LoVo (cell line): ENCODE measurements at regions not wholly inside any gene's neighbourhood (a gene's known extent, or its start where the extent isn't known, plus 50 kb on each side); places are given as distances from the start of the nearest gene placed in this dataset.
"Not testable (repeated sequence)": the region's sequence is repeated elsewhere in the genome, so short reads cannot be mapped to it uniquely, and the experiment has no call there.

Experiments used
- DNase-seq: peaks from one replicate; pipeline ENCODE4 v3.0.0-alpha.2; 2016; ENCODE audit warnings: low spot score

DNA sequence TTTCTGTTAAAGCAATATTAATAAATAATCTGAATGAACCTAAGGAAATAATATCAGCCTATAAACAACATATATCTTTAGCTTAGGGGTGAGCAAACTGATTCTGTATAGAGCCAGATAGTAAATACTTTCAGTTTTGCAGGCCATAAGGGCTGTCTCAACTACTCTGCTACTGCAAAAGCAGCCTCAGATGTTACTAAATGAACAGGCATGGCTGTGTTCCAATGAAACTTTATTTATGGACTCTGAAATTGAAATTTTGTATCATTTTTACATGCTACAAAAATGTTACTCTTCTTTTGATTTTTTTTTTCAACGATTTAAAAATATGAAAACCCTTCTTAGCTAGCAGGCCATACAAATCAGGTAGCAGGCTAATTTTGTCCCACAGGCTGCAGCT, 212.8 kb upstream of the PRICKLE2 start:
- DNase-seq = no peak

- DNase-seq = no peak
These were observed 211.9 kb upstream of the PRICKLE2 start for GRCh38 chr3:64437131-64437530.

DNA sequence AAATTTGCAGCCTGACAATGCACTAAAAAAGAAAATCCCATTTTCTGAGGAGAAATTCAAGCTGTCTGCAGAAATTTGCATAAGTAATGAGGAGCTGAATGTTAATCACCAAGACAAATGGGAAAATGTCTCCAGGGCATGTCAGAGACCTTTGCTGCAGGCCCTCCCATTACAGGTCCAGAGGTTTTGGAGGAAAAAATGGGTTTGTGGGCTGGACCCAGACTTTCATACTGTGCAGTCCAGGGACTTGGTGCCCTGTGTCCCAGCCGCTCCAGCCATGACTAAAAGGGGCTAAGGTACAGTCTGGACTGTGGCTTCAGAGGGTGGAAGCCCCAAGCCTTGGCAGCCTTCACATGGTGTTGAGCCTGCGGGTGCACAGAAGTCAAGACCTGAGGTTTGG, 209.8 kb upstream of the PRICKLE2 start:
- not testable (repeated sequence) for DNase-seq

- DNase-seq = no peak
These were observed 207.6 kb upstream of the PRICKLE2 start for GRCh38 chr3:64432870-64433269.

DNA sequence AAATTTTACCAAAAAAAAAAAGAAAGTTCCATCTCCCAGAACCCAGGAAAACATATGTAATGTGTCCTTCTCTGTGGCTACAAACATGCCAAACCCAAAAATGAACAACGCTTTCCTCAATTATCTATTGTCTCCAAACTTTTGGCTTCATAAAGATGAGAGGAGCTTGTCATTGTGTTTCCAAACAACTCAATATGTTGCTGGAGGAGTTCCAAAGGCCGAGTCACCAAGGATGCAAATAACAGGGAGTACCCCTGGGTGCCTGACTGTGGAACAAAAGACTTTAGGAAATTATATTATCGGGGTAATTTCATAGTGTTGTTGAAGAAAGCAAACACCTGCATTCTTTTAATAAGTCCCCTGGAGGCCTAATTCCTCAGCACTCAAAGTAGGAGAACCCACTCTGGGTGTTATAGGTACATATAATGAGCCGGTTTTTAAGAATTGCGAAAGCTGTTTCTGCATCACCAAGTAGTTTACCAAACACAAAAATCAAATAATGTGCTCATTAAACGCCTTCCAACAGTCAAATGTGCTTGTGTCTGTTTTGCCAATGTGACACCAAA, 206.3 kb upstream of the PRICKLE2 start:
- no peak for DNase-seq

- no peak for DNase-seq
These were observed 202.4 kb upstream of the PRICKLE2 start for GRCh38 chr3:64427671-64428070.

DNA sequence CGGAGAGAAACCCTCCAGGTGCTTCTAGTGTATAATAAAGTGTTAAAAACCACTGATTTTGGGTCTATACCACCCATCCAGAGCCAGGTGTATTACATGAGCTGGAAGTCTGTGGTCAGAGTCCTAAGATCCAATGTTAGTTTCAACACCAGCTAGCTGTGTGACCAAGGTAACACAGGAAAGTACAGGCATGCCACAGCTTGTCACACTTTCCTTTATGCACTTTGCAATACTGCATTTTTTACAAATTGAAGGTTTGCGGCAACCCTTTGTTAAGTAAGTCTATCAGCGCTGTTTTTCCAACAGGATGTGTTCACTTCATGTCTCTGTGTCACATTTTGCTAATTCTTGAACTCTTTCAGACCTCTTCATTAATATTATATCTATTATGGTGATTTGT, 201.3 kb upstream of the PRICKLE2 start:
- no peak for DNase-seq

DNA sequence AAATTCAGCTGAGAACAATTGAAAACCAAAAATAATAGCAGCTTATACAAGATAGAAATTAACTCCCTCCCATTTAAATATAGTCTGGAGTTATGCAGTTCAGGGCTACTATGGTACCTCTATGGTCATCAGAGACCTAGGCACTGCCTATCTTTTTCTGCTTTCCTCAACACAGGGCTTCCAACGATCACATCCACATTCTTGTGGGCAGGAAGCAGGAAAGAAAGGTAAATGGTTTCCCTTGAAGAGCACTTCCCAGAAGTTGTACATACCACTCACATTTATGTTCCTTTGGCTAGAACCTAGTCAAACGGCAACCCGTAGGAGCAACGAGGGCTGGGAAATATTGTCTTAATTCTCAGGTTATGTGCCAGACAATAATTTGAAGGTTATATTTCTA, 197.7 kb upstream of the PRICKLE2 start:
- no peak for DNase-seq

GRCh38 chr3:64422192-64422591, 196.9 kb upstream of the PRICKLE2 start:
- no peak for DNase-seq

DNA sequence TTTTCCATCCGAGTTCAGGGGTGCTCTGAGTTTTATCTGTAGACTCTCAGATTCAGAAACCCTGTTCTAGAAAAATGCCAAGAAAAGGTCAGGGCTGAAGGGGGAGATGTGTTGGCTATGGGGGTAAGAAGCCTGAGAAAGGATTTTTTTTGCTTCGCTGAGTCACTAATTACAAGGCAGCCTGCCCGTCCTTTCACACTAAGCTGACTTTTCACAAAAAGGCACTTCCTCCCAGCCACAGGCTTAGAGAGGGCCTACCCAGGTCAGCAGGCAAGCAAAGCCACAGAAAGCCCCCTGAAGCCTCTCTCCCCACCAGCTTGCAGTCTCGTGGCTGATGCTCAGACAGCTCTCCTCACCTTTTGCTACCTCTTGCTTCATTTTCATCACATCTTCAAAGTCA, 192.6 kb upstream of the PRICKLE2 start:
- DNase-seq = no peak

- no peak for DNase-seq
These were observed 188.8 kb upstream of the PRICKLE2 start for GRCh38 chr3:64414043-64414442.

GRCh38 chr3:64411101-64411500, 185.8 kb upstream of the PRICKLE2 start:
- DNase-seq = no peak

- no peak for DNase-seq
These were observed 185.0 kb upstream of the PRICKLE2 start for GRCh38 chr3:64410226-64410625.

DNA sequence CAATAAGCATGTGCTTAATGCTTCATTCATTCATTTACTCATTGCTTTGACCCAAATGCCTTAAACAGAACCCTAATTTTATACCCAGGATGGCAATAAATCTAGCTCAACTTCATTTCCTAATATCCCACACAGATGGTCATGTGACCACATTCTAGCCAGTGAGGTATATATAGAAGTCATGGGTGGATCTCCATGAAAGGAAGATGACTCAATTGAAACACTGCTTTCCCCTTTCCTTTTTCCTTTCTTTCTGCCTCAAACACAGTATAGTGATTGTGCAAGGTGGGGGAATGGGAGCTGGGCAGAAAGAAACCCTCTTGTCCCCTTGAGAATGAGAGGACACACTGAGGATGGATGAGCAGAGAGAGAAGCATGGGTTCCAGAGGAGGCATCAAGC, 183.5 kb upstream of the PRICKLE2 start:
- DNase-seq = no peak

- DNase-seq = no peak
These were observed 181.0 kb upstream of the PRICKLE2 start for GRCh38 chr3:64406271-64406670.

DNA sequence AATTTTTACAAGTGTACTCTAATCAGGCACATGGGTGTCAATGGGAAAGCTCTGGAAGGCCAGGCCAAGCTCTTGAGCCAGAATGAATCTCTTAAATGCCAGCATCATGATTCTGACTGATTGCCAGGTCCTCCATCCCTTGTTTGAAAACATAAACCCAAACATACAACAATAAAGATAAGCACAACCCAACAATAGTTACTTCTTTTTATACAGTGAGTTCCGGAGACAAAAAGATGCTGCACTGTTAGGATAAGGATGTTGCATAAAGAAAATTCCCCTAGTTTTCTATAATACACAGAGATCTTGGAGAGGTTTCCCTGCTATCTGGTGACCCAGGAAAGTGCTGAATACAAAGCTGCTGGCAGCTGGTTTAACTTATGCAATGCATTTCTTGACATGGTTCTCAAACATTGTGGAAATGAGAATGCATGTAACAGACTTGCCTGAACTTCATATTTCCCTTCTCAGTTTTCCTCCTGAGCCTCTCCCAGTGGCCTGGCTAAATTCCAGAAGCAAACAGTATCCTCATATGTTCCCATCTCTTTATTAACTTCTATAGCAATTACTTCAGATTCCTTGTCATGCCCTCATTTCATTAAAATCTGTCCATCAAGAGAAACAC, 180.1 kb upstream of the PRICKLE2 start:
- no peak for DNase-seq

GRCh38 chr3:64400706-64401105, 175.4 kb upstream of the PRICKLE2 start:
- DNase-seq = no peak

- DNase-seq = peak; percentile 13
These were observed 174.0 kb upstream of the PRICKLE2 start for GRCh38 chr3:64399205-64399800.

GRCh38 chr3:64398476-64398875, 173.2 kb upstream of the PRICKLE2 start:
- DNase-seq = no peak

- no peak for DNase-seq
These were observed 172.7 kb upstream of the PRICKLE2 start for GRCh38 chr3:64398006-64398405.

DNA sequence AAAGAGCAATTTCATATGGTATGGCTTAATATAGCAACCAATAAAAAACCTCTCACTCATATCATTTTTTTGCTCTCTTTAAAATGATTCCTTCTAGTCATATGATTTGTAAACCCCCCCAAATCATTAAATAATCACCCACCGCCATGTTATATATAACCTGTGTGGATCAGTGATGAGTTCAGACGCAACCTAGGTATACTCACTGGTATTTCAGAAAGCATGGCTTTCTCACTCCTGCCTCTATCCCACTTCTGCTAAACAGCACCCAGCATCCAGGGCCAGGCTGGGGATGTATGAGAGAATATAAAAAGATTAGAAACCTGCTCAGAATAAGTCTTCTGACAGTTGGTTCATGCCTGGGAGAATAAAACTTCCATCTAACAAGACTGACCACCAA, 172.3 kb upstream of the PRICKLE2 start:
- no peak for DNase-seq

GRCh38 chr3:64395490-64395889, 170.2 kb upstream of the PRICKLE2 start:
- DNase-seq = no peak

- DNase-seq = no peak
These were observed 167.9 kb upstream of the PRICKLE2 start for GRCh38 chr3:64393193-64393592.

GRCh38 chr3:64392001-64392400, 166.7 kb upstream of the PRICKLE2 start:
- DNase-seq = no peak
